Loucy (cell line): ENCODE measurements at regions not wholly inside any gene's neighbourhood (a gene's known extent, or its start where the extent isn't known, plus 50 kb on each side); places are given as distances from the start of the nearest gene placed in this dataset.

ENCODE experiments used
- CTCF ChIP-seq: fragments of 200-600 bp; sonication (generic); conservative IDR thresholded peaks from 2 replicates; pipeline ENCODE4 v1.5.1; 2014; ENCODE audit warnings: mild to moderate bottlenecking, antibody characterized with exemption, low read length
- EZH2phosphoT487 ChIP-seq: fragments of 200-600 bp; IDR thresholded peaks from 2 replicates; pipeline ENCODE4 v1.6.1; 2018; ENCODE audit warnings: antibody characterized with exemption, mild to moderate bottlenecking, moderate library complexity, borderline replicate concordance

GRCh38 chr10:128850647-128851046, 616.4 kb upstream of the MGMT start:
- TF ChIP-seq CTCF (no peak), EZH2phosphoT487 (no peak)
